Liver (tissue), 8 donors: ENCODE measurements at regions not wholly inside any gene's neighbourhood (a gene's known extent, or its start where the extent isn't known, plus 50 kb on each side); places are given as distances from the start of the nearest gene placed in this dataset.

Source experiments
- DNase-seq: peaks from one replicate; pipeline ENCODE4 v3.0.0-alpha.2; 2017; ENCODE audit warnings: low spot score
- H3K27ac ChIP-seq, 2 donors: one replicate each; pipeline ENCODE4 v1.7.0; 2013; ENCODE audit warnings: inconsistent platforms in 2 of 2, low read length in 2 of 2, control low read depth in 1 of 2, low read depth in 1 of 2, mild to moderate bottlenecking in 1 of 2
- H3K27me3 ChIP-seq, 4 donors: one replicate each; pipeline versions ENCODE4 v1.6.1 to v1.7.0; 2013; ENCODE audit warnings: low read length in 3 of 4, inconsistent platforms in 1 of 4, mild to moderate bottlenecking in 1 of 4, moderate library complexity in 1 of 4; ENCODE audit not compliant: control insufficient read depth in 4 of 4, insufficient read depth in 4 of 4
- H3K36me3 ChIP-seq, 4 donors: one replicate each; pipeline versions ENCODE4 v1.6.1 to v1.7.0; 2013; ENCODE audit warnings: low read length in 3 of 4, mild to moderate bottlenecking in 3 of 4, low read depth in 1 of 4, moderate library complexity in 1 of 4; ENCODE audit not compliant: control insufficient read depth in 4 of 4, insufficient read depth in 3 of 4
- H3K4me1 ChIP-seq, 4 donors: one replicate each; pipeline versions ENCODE4 v1.6.1 to v1.7.0; 2013; ENCODE audit warnings: low read length in 3 of 4, mild to moderate bottlenecking in 3 of 4, moderate library complexity in 1 of 4; ENCODE audit not compliant: control insufficient read depth in 4 of 4, insufficient read depth in 4 of 4
- H3K4me3 ChIP-seq, 3 donors: one replicate each; pipeline versions ENCODE4 v1.6.1 to v1.7.0; 2013; ENCODE audit warnings: low read length in 3 of 3, control low read depth in 1 of 3, low read depth in 1 of 3, mild to moderate bottlenecking in 1 of 3
- H3K9ac ChIP-seq, 2 donors: one replicate each; pipeline ENCODE4 v1.7.0; 2013; ENCODE audit warnings: low read length in 2 of 2, mild to moderate bottlenecking in 2 of 2, moderate library complexity in 2 of 2, control low read depth in 1 of 2, low read depth in 1 of 2
- H3K9me3 ChIP-seq, 4 donors: one replicate each; pipeline versions ENCODE4 v1.6.1 to v1.7.0; 2013; ENCODE audit warnings: low read length in 3 of 4; ENCODE audit not compliant: control insufficient read depth in 4 of 4
- EGR1 ChIP-seq, 2 donors: IDR thresholded peaks; 2 replicates each; pipeline ENCODE4 v1.6.1; 2016 to 2018; ENCODE audit warnings: antibody characterized with exemption in 2 of 2, low read depth in 2 of 2
- FOXA2 ChIP-seq: IDR thresholded peaks from 2 replicates; pipeline ENCODE4 v1.6.1; 2016; ENCODE audit warnings: antibody characterized with exemption
- GABPA ChIP-seq, 2 donors: IDR thresholded peaks in 1 of 2; conservative IDR thresholded peaks in 1 of 2; 2 replicates each; pipeline ENCODE4 v1.6.1; 2016; ENCODE audit warnings: antibody characterized with exemption in 2 of 2, mild to moderate bottlenecking in 1 of 2, moderate library complexity in 1 of 2
- HNF4G ChIP-seq: IDR thresholded peaks from 2 replicates; pipeline ENCODE4 v1.6.1; 2016; ENCODE audit warnings: antibody characterized with exemption
- JUND ChIP-seq, 2 donors: IDR thresholded peaks; 2 replicates each; pipeline ENCODE4 v1.6.1; 2016; ENCODE audit warnings: antibody characterized with exemption in 2 of 2
- MAX ChIP-seq: IDR thresholded peaks from 2 replicates; pipeline ENCODE4 v1.6.1; 2016; ENCODE audit warnings: antibody characterized with exemption
- NR2F2 ChIP-seq: IDR thresholded peaks from 2 replicates; pipeline ENCODE4 v1.6.1; 2016; ENCODE audit warnings: antibody characterized with exemption
- RAD21 ChIP-seq, 2 donors: IDR thresholded peaks; 2 replicates each; pipeline ENCODE4 v1.6.1; 2016; ENCODE audit warnings: antibody characterized with exemption in 2 of 2, mild to moderate bottlenecking in 2 of 2
- RXRA ChIP-seq, 2 donors: IDR thresholded peaks; 2 replicates each; pipeline ENCODE4 v1.6.1; 2017 to 2018; ENCODE audit warnings: antibody characterized with exemption in 2 of 2, mild to moderate bottlenecking in 1 of 2
- SP1 ChIP-seq: IDR thresholded peaks from 2 replicates; pipeline ENCODE4 v1.6.1; 2018; ENCODE audit warnings: antibody characterized with exemption, mild to moderate bottlenecking
- TAF1 ChIP-seq: conservative IDR thresholded peaks from 2 replicates; pipeline ENCODE4 v1.6.1; 2016; ENCODE audit warnings: antibody characterized with exemption, mild to moderate bottlenecking
- YY1 ChIP-seq: IDR thresholded peaks from 2 replicates; pipeline ENCODE4 v1.6.1; 2016; ENCODE audit warnings: antibody characterized with exemption, mild to moderate bottlenecking
- ZBTB33 ChIP-seq: IDR thresholded peaks from 2 replicates; pipeline ENCODE4 v1.6.1; 2016; ENCODE audit warnings: antibody characterized with exemption
- WGBS: extraction: QIAGEN DNeasy Blood & Tissue Kit; methylation state at CpG from one replicate; pipeline ENCODE4 v1.1.7; 2013; 5-methylcytosine and 5-hydroxymethylcytosine counted together
- TF ChIP-seq, protein P1 (sequence below): fragments of 150-350 bp; IDR thresholded peaks from 2 replicates; pipeline ENCODE4 v1.5.1; 2017; ENCODE audit warnings: improper control_type of control experiment, low read depth, low read length; ENCODE audit not compliant: missing input control
- TF ChIP-seq, protein P2 (sequence below): IDR thresholded peaks from 2 replicates; pipeline ENCODE4 v1.6.1; 2016; ENCODE audit warnings: antibody characterized with exemption
- donor health status: healthy.
- donor health status: healthy.
- donor health status: healthy.
- donor health status: healthy.
- donor health status: healthy.

DNA sequence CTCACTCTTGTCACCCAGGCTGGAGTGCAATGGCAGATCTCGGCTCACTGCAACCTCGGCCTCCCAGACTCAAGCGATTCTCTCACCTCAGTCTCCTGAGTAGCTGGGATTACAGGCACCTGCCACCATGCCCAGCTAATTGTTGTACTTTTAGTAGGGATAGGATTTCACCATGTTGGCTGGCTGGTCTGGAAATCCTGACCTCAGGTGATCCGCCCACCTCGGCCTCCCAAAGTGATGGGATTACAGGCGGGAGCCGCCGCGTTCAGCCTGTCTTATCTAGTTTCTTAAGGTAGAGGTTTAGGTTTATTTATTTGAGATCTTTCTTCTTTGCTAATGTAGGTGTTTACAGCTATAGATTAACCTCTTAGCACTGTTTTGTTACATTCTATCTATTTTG lies 708.8 kb downstream of the ZNF385D start:
- Histone ChIP-seq H3K9me3 (no peaks in the 10 kb centered on the region), H3K4me3 (no peak overlapping the region), H3K4me1 (no peaks in the 10 kb centered on the region), H3K9ac (no peak overlapping the region), H3K36me3 (no peaks in the 10 kb centered on the region), H3K27me3 (no peaks in the 10 kb centered on the region), H3K27ac (no peak overlapping the region)
- WGBS: 91% methylated on average over 9 of the region's 9 CpGs
- no peak for DNase-seq
- TF ChIP-seq GABPA (IDR thresholded peaks at IDR 0.05 in 1 of 2, conservative IDR thresholded peaks at IDR 0.05 in 1 of 2): no peak
- TF ChIP-seq TAF1: no peak
- no peak for TF ChIP-seq FOXA2
- TF ChIP-seq RXRA (IDR thresholded peaks at IDR 0.05): no peak
- TF ChIP-seq ZBTB33: no peak
- no peak for TF ChIP-seq NR2F2
- no peak for TF ChIP-seq HNF4G
- no peak for TF ChIP-seq RAD21 (IDR thresholded peaks at IDR 0.05)
- TF ChIP-seq EGR1 (IDR thresholded peaks at IDR 0.05; ENCODE audit: low read depth in 2 of 2): no peak
- no peak for TF ChIP-seq SP1
- no peak for TF ChIP-seq JUND (IDR thresholded peaks at IDR 0.05)
- no peak for TF ChIP-seq MAX
- TF ChIP-seq, protein P1, sequence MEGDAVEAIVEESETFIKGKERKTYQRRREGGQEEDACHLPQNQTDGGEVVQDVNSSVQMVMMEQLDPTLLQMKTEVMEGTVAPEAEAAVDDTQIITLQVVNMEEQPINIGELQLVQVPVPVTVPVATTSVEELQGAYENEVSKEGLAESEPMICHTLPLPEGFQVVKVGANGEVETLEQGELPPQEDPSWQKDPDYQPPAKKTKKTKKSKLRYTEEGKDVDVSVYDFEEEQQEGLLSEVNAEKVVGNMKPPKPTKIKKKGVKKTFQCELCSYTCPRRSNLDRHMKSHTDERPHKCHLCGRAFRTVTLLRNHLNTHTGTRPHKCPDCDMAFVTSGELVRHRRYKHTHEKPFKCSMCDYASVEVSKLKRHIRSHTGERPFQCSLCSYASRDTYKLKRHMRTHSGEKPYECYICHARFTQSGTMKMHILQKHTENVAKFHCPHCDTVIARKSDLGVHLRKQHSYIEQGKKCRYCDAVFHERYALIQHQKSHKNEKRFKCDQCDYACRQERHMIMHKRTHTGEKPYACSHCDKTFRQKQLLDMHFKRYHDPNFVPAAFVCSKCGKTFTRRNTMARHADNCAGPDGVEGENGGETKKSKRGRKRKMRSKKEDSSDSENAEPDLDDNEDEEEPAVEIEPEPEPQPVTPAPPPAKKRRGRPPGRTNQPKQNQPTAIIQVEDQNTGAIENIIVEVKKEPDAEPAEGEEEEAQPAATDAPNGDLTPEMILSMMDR: no peak
- TF ChIP-seq, protein P2, sequence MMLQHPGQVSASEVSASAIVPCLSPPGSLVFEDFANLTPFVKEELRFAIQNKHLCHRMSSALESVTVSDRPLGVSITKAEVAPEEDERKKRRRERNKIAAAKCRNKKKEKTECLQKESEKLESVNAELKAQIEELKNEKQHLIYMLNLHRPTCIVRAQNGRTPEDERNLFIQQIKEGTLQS: no peak
- no peak for TF ChIP-seq YY1

GRCh38 chr3:21041621-21042020 lies 709.4 kb downstream of the ZNF385D start:
- Histone ChIP-seq H3K4me3 (no peak overlapping the region), H3K27ac (no peak overlapping the region), H3K9ac (no peak overlapping the region), H3K27me3 (no peaks in the 10 kb centered on the region), H3K4me1 (no peaks in the 10 kb centered on the region), H3K36me3 (no peaks in the 10 kb centered on the region), H3K9me3 (no peaks in the 10 kb centered on the region)
- DNase-seq: no peak
- 60% methylated on average over 1 of the region's 1 CpG for whole genome bisulfite sequencing
- TF ChIP-seq, protein P2: no peak
- TF ChIP-seq NR2F2: no peak
- TF ChIP-seq EGR1 (IDR thresholded peaks at IDR 0.05; ENCODE audit: low read depth in 2 of 2): no peak
- no peak for TF ChIP-seq HNF4G
- no peak for TF ChIP-seq YY1
- no peak for TF ChIP-seq RXRA (IDR thresholded peaks at IDR 0.05)
- TF ChIP-seq TAF1: no peak
- TF ChIP-seq SP1: no peak
